ENCODE measurements at regions not wholly inside any gene's neighbourhood (a gene's known extent, or its start where the extent isn't known, plus 50 kb on each side); places are given as distances from the start of the nearest gene placed in this dataset.
A peak's percentile ranks its signal among the peaks of the same experiment; 100 is the strongest.

GRCh38 chrX:140092121-140092520 lies 126.8 kb upstream of the CXorf66 start:
- no peak overlapping the region for H3K27ac Mint-ChIP-seq (ENCODE audit: unreplicated experiment)
- no peaks in the 10 kb centered on the region for H3K4me1 Mint-ChIP-seq (ENCODE audit: low read depth)
- H3K36me3 Mint-ChIP-seq (ENCODE audit: low read depth), result no peaks in the 10 kb centered on the region
- peak; percentile 83 for DNase-seq (ENCODE audit: low spot score)
- no peaks in the 10 kb centered on the region for H3K9me3 Mint-ChIP-seq (ENCODE audit: low read depth)
- TF ChIP-seq CTCF (IDR thresholded peaks at IDR 0.05), result no peak
- H3K4me3 Mint-ChIP-seq (ENCODE audit: unreplicated experiment), result no peak overlapping the region
- H3K27me3 Mint-ChIP-seq (ENCODE audit: low read depth), result peaks cover 23% of the 10 kb centered on the region

- DNase-seq (ENCODE audit: low spot score), result peak; percentile 90
- peak overlapping the region; percentile 56 for H3K4me3 Mint-ChIP-seq (ENCODE audit: unreplicated experiment)
- peaks cover 23% of the 10 kb centered on the region for H3K27me3 Mint-ChIP-seq (ENCODE audit: low read depth)
- no peak for TF ChIP-seq CTCF (IDR thresholded peaks at IDR 0.05)
- H3K36me3 Mint-ChIP-seq (ENCODE audit: low read depth), result no peaks in the 10 kb centered on the region
- no peaks in the 10 kb centered on the region for H3K9me3 Mint-ChIP-seq (ENCODE audit: low read depth)
- no peak overlapping the region for H3K27ac Mint-ChIP-seq (ENCODE audit: unreplicated experiment)
- no peaks in the 10 kb centered on the region for H3K4me1 Mint-ChIP-seq (ENCODE audit: low read depth)
Measured at GRCh38 chrX:140091125-140091886, 126.0 kb upstream of the CXorf66 start.

- Mint-ChIP-seq H3K4me1 (ENCODE audit: low read depth) (no peaks in the 10 kb centered on the region), H3K27me3 (ENCODE audit: low read depth) (peaks cover 23% of the 10 kb centered on the region), H3K9me3 (ENCODE audit: low read depth) (no peaks in the 10 kb centered on the region), H3K36me3 (ENCODE audit: low read depth) (no peaks in the 10 kb centered on the region), H3K27ac (ENCODE audit: unreplicated experiment) (no peak overlapping the region), H3K4me3 (ENCODE audit: unreplicated experiment) (peak overlapping the region; percentile 40)
- TF ChIP-seq CTCF (IDR thresholded peaks at IDR 0.05), result no peak
- DNase-seq (ENCODE audit: low spot score), result no peak
Measured at GRCh38 chrX:140090800-140091124, 125.4 kb upstream of the CXorf66 start.

GRCh38 chrX:140088438-140088837 lies 123.1 kb upstream of the CXorf66 start:
- Mint-ChIP-seq H3K4me1 (ENCODE audit: low read depth) (no peaks in the 10 kb centered on the region), H3K9me3 (ENCODE audit: low read depth) (no peaks in the 10 kb centered on the region), H3K36me3 (ENCODE audit: low read depth) (no peaks in the 10 kb centered on the region), H3K4me3 (ENCODE audit: unreplicated experiment) (no peak overlapping the region), H3K27ac (ENCODE audit: unreplicated experiment) (no peak overlapping the region), H3K27me3 (ENCODE audit: low read depth) (peaks cover 23% of the 10 kb centered on the region)
- DNase-seq (ENCODE audit: low spot score), result no peak
- TF ChIP-seq CTCF (IDR thresholded peaks at IDR 0.05), result no peak

- Mint-ChIP-seq H3K36me3 (ENCODE audit: low read depth) (no peaks in the 10 kb centered on the region), H3K4me3 (ENCODE audit: unreplicated experiment) (no peak overlapping the region), H3K4me1 (ENCODE audit: low read depth) (no peaks in the 10 kb centered on the region), H3K9me3 (ENCODE audit: low read depth) (no peaks in the 10 kb centered on the region), H3K27ac (ENCODE audit: unreplicated experiment) (no peak overlapping the region), H3K27me3 (ENCODE audit: low read depth) (peaks cover 23% of the 10 kb centered on the region)
- no peak for DNase-seq (ENCODE audit: low spot score)
- no peak for TF ChIP-seq CTCF (IDR thresholded peaks at IDR 0.05)
Measured at GRCh38 chrX:140087875-140088274, 122.6 kb upstream of the CXorf66 start.
